HUES6 (cell line): ENCODE measurements at regions not wholly inside any gene's neighbourhood (a gene's known extent, or its start where the extent isn't known, plus 50 kb on each side); places are given as distances from the start of the nearest gene placed in this dataset.

Source experiments
- H3K27ac ChIP-seq: 2 replicates; pipeline ENCODE4 v1.7.0; 2013; ENCODE audit warnings: low read depth, mild to moderate bottlenecking, low read length, inconsistent platforms
- H3K27me3 ChIP-seq: 2 replicates; pipeline ENCODE4 v1.6.1; 2013; ENCODE audit warnings: low read length; ENCODE audit not compliant: control insufficient read depth, insufficient read depth
- H3K36me3 ChIP-seq: 2 replicates; pipeline ENCODE4 v1.6.1; 2013; ENCODE audit warnings: low read length; ENCODE audit not compliant: control insufficient read depth, insufficient read depth
- H3K4me1 ChIP-seq: 2 replicates; pipeline ENCODE4 v1.6.1; 2013; ENCODE audit warnings: low read length; ENCODE audit not compliant: control insufficient read depth, insufficient read depth
- H3K4me3 ChIP-seq: 2 replicates; pipeline ENCODE4 v1.5.1; 2013; ENCODE audit warnings: low read depth, low read length
- H3K9ac ChIP-seq: one replicate; pipeline ENCODE4 v1.6.1; 2013; ENCODE audit warnings: mild to moderate bottlenecking, low read length
- H3K9me3 ChIP-seq: 2 replicates; pipeline ENCODE4 v1.6.1; 2013; ENCODE audit warnings: low read depth, low read length; ENCODE audit not compliant: control insufficient read depth, insufficient read depth

GRCh38 chr10:124292911-124293615, 125.7 kb downstream of the OAT start:
- no peaks in the 10 kb centered on the region for H3K9me3 ChIP-seq
- no peaks in the 10 kb centered on the region for H3K27me3 ChIP-seq
- no peaks in the 10 kb centered on the region for H3K4me1 ChIP-seq
- H3K4me3 ChIP-seq, result no peak overlapping the region
- no peaks in the 10 kb centered on the region for H3K36me3 ChIP-seq
- H3K27ac ChIP-seq, result no peak overlapping the region
- no peak overlapping the region for H3K9ac ChIP-seq

- Histone ChIP-seq H3K9me3 (no peaks in the 10 kb centered on the region), H3K27me3 (no peaks in the 10 kb centered on the region), H3K4me3 (no peak overlapping the region), H3K9ac (no peak overlapping the region), H3K27ac (no peak overlapping the region), H3K4me1 (no peaks in the 10 kb centered on the region), H3K36me3 (no peaks in the 10 kb centered on the region)
Observed at GRCh38 chr10:124291001-124291701, 127.6 kb downstream of the OAT start.

GRCh38 chr10:124289851-124290795, 128.6 kb downstream of the OAT start:
- Histone ChIP-seq H3K9me3 (no peaks in the 10 kb centered on the region), H3K9ac (no peak overlapping the region), H3K4me1 (no peaks in the 10 kb centered on the region), H3K27me3 (no peaks in the 10 kb centered on the region), H3K27ac (no peak overlapping the region), H3K36me3 (no peaks in the 10 kb centered on the region), H3K4me3 (no peak overlapping the region)

GRCh38 chr10:124288928-124289850, 129.5 kb downstream of the OAT start:
- H3K4me3 ChIP-seq, result no peak overlapping the region
- no peaks in the 10 kb centered on the region for H3K9me3 ChIP-seq
- no peaks in the 10 kb centered on the region for H3K27me3 ChIP-seq
- H3K36me3 ChIP-seq, result no peaks in the 10 kb centered on the region
- no peaks in the 10 kb centered on the region for H3K4me1 ChIP-seq
- H3K27ac ChIP-seq, result no peak overlapping the region
- H3K9ac ChIP-seq, result no peak overlapping the region

GRCh38 chr10:124288486-124288885, 130.2 kb downstream of the OAT start:
- H3K9me3 ChIP-seq, result no peaks in the 10 kb centered on the region
- H3K36me3 ChIP-seq, result no peaks in the 10 kb centered on the region
- H3K4me1 ChIP-seq, result no peaks in the 10 kb centered on the region
- no peak overlapping the region for H3K4me3 ChIP-seq
- H3K27me3 ChIP-seq, result no peaks in the 10 kb centered on the region
- no peak overlapping the region for H3K27ac ChIP-seq
- H3K9ac ChIP-seq, result no peak overlapping the region

GRCh38 chr10:124287791-124288190, 130.9 kb downstream of the OAT start:
- H3K9me3 ChIP-seq, result no peaks in the 10 kb centered on the region
- H3K4me1 ChIP-seq, result no peaks in the 10 kb centered on the region
- H3K27ac ChIP-seq, result no peak overlapping the region
- H3K27me3 ChIP-seq, result no peaks in the 10 kb centered on the region
- no peaks in the 10 kb centered on the region for H3K36me3 ChIP-seq
- no peak overlapping the region for H3K4me3 ChIP-seq
- H3K9ac ChIP-seq, result no peak overlapping the region

GRCh38 chr10:124287071-124287685, 131.5 kb downstream of the OAT start:
- H3K9ac ChIP-seq, result no peak overlapping the region
- H3K27me3 ChIP-seq, result no peaks in the 10 kb centered on the region
- no peaks in the 10 kb centered on the region for H3K4me1 ChIP-seq
- H3K9me3 ChIP-seq, result no peaks in the 10 kb centered on the region
- no peak overlapping the region for H3K27ac ChIP-seq
- H3K36me3 ChIP-seq, result no peaks in the 10 kb centered on the region
- H3K4me3 ChIP-seq, result no peak overlapping the region

- H3K4me3 ChIP-seq, result no peak overlapping the region
- H3K36me3 ChIP-seq, result no peaks in the 10 kb centered on the region
- no peak overlapping the region for H3K9ac ChIP-seq
- no peaks in the 10 kb centered on the region for H3K4me1 ChIP-seq
- no peaks in the 10 kb centered on the region for H3K27me3 ChIP-seq
- no peaks in the 10 kb centered on the region for H3K9me3 ChIP-seq
- no peak overlapping the region for H3K27ac ChIP-seq
Observed at GRCh38 chr10:124286621-124287020, 132.1 kb downstream of the OAT start.

GRCh38 chr10:124285587-124286527, 132.9 kb downstream of the OAT start:
- Histone ChIP-seq H3K4me3 (no peak overlapping the region), H3K36me3 (no peaks in the 10 kb centered on the region), H3K27me3 (no peaks in the 10 kb centered on the region), H3K9me3 (no peaks in the 10 kb centered on the region), H3K9ac (no peak overlapping the region), H3K27ac (no peak overlapping the region), H3K4me1 (no peaks in the 10 kb centered on the region)
